Fibroblast of the aortic adventitia (primary cell): ENCODE measurements at regions not wholly inside any gene's neighbourhood (a gene's known extent, or its start where the extent isn't known, plus 50 kb on each side); places are given as distances from the start of the nearest gene placed in this dataset.

Source experiments
- DNase-seq: peaks from one replicate; pipeline ENCODE4 v3.0.0-alpha.2; 2010; ENCODE audit warnings: low read depth
- H3K4me3 ChIP-seq: 2 replicates; pipeline ENCODE4 v1.5.1; 2011; ENCODE audit warnings: low read depth, mild to moderate bottlenecking, control low read depth, low read length, moderate library complexity
- CTCF ChIP-seq: IDR thresholded peaks from 2 replicates; pipeline ENCODE4 v1.5.1; 2011; ENCODE audit warnings: mild to moderate bottlenecking, low read length, control low read depth, inconsistent platforms; ENCODE audit not compliant: insufficient read depth

- DNase-seq: peak; percentile 35
- no peak overlapping the region for H3K4me3 ChIP-seq
- TF ChIP-seq CTCF: no peak
These were observed 578.7 kb upstream of the ID2 start for GRCh38 chr2:8103085-8103708.

GRCh38 chr2:8107150-8107549 lies 574.7 kb upstream of the ID2 start:
- no peak for TF ChIP-seq CTCF
- DNase-seq: no peak
- H3K4me3 ChIP-seq: no peak overlapping the region

- H3K4me3 ChIP-seq: no peak overlapping the region
- TF ChIP-seq CTCF: no peak
- no peak for DNase-seq
These were observed 574.1 kb upstream of the ID2 start for GRCh38 chr2:8107621-8108378.

GRCh38 chr2:8110716-8111115 lies 571.1 kb upstream of the ID2 start:
- no peak overlapping the region for H3K4me3 ChIP-seq
- no peak for TF ChIP-seq CTCF
- no peak for DNase-seq

- no peak for DNase-seq
- TF ChIP-seq CTCF: no peak
- H3K4me3 ChIP-seq: no peak overlapping the region
These were observed 570.7 kb upstream of the ID2 start for GRCh38 chr2:8111193-8111592.

- H3K4me3 ChIP-seq: no peak overlapping the region
- no peak for TF ChIP-seq CTCF
- no peak for DNase-seq
These were observed 566.4 kb upstream of the ID2 start for GRCh38 chr2:8115456-8115855.
